ENCODE measurements at regions not wholly inside any gene's neighbourhood (a gene's known extent, or its start where the extent isn't known, plus 50 kb on each side); places are given as distances from the start of the nearest gene placed in this dataset.

DNA sequence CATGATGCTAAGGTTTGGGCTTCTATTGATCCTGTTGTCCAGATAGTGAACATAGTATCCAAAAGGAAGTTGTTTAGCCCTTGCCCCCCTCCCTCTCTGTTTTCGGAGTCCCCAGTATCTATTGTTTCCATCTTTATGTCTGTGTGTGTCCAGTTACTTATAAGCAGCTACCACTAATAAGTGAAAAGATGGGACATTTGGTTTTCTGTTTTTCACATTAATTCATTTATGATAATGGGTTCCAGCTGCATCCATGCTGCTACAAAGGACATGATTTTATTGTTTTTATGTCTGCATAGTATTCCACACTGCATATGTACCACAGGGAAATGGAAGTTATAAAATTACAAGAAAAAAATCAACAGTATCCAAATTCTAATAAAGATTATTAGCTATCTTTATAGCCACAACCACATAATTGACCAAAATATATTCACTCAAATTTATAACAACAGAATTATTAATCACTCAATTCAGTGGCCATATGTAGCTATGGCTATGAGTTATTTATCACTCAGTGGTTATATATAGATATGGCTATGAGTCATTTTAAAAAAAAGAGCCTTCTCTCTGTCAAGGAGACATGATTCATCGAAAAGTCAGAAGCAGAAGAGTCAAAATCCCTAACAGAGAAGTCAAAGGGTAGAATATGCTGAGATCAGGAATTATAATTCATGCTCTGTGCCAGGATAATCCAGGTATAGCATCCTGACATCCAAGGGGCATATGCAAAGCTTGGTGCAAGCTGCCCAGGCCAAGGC is 367.5 kb downstream of the DEPDC1B start:
- no peak for TF ChIP-seq RXRA (IDR thresholded peaks at IDR 0.05)
- no peak for TF ChIP-seq CTCF (IDR thresholded peaks at IDR 0.05; ENCODE audit: low read depth, low read length, missing input control)
- TF ChIP-seq JUND (IDR thresholded peaks at IDR 0.05) = no peak
- TF ChIP-seq, protein P1, sequence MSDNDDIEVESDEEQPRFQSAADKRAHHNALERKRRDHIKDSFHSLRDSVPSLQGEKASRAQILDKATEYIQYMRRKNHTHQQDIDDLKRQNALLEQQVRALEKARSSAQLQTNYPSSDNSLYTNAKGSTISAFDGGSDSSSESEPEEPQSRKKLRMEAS (IDR thresholded peaks at IDR 0.05) = no peak

Data from liver (tissue), 3 donors.